ENCODE measurements at regions not wholly inside any gene's neighbourhood (a gene's known extent, or its start where the extent isn't known, plus 50 kb on each side); places are given as distances from the start of the nearest gene placed in this dataset.

- CTCF ChIA-PET: interaction anchor here (0.5 to 1.0 kb wide), 2 partner anchors 182 to 272 kb away, joined by 3 read pairs; no protein-coding TSS in a partner anchor
- H3K27ac ChIP-seq: no peak overlapping the region
- TF ChIP-seq CTCF (conservative IDR thresholded peaks at IDR 0.05; ENCODE audit: low read depth): no peak
- DNase-seq (ENCODE audit: low spot score): no peak
- POLR2A ChIA-PET (ENCODE audit: low non-redundant PET): no interaction called here
These were observed 128.7 kb downstream of the GAS1 start for GRCh38 chr9:86818636-86819035.

GRCh38 chr9:86816868-86817267, 130.4 kb downstream of the GAS1 start:
- TF ChIP-seq CTCF (conservative IDR thresholded peaks at IDR 0.05; ENCODE audit: low read depth): no peak
- ChIA-PET CTCF (interaction anchor here (1.5 kb wide), 1 partner anchor 190 kb away, joined by 4 read pairs; no protein-coding TSS in a partner anchor), POLR2A (ENCODE audit: low non-redundant PET) (no interaction called here)
- no peak for DNase-seq (ENCODE audit: low spot score)
- no peak overlapping the region for H3K27ac ChIP-seq

GRCh38 chr9:86816366-86816765, 130.9 kb downstream of the GAS1 start:
- TF ChIP-seq CTCF (conservative IDR thresholded peaks at IDR 0.05; ENCODE audit: low read depth): no peak
- ChIA-PET POLR2A (ENCODE audit: low non-redundant PET) (no interaction called here), CTCF (interaction anchor here (0.6 to 1.5 kb wide), 4 partner anchors 110 to 577 kb away, joined by 3 to 4 read pairs (median 3); no protein-coding TSS in a partner anchor)
- H3K27ac ChIP-seq: no peak overlapping the region
- DNase-seq (ENCODE audit: low spot score): no peak

GRCh38 chr9:86812616-86813015, 134.7 kb downstream of the GAS1 start:
- no peak overlapping the region for H3K27ac ChIP-seq
- DNase-seq (ENCODE audit: low spot score): no peak
- ChIA-PET CTCF (no interaction called here), POLR2A (ENCODE audit: low non-redundant PET) (no interaction called here)
- TF ChIP-seq CTCF (conservative IDR thresholded peaks at IDR 0.05; ENCODE audit: low read depth): no peak

GRCh38 chr9:86809759-86810367, 137.4 kb downstream of the GAS1 start:
- ChIA-PET CTCF (interaction anchor here (0.6 kb wide), 2 partner anchors 43 to 139 kb away, joined by 4 to 5 read pairs; no protein-coding TSS in a partner anchor), POLR2A (ENCODE audit: low non-redundant PET) (no interaction called here)
- H3K27ac ChIP-seq: no peak overlapping the region
- no peak for TF ChIP-seq CTCF (conservative IDR thresholded peaks at IDR 0.05; ENCODE audit: low read depth)
- DNase-seq (ENCODE audit: low spot score): no peak

GRCh38 chr9:86809151-86809550, 138.2 kb downstream of the GAS1 start:
- no peak for DNase-seq (ENCODE audit: low spot score)
- ChIA-PET POLR2A (ENCODE audit: low non-redundant PET) (no interaction called here), CTCF (interaction anchor here (0.6 kb wide), 1 partner anchor 42 kb away, joined by 5 read pairs; no protein-coding TSS in a partner anchor)
- no peak overlapping the region for H3K27ac ChIP-seq
- TF ChIP-seq CTCF (conservative IDR thresholded peaks at IDR 0.05; ENCODE audit: low read depth): no peak

Measured in RWPE1 (cell line).